Middle frontal gyrus (tissue), 1 donor: ENCODE measurements at regions not wholly inside any gene's neighbourhood (a gene's known extent, or its start where the extent isn't known, plus 50 kb on each side); places are given as distances from the start of the nearest gene placed in this dataset.

Experiments used
- DNase-seq: peaks from one replicate; pipeline ENCODE4 v3.0.0-alpha.2; 2015; ENCODE audit warnings: low spot score; ENCODE audit errors: extremely low spot score

DNA sequence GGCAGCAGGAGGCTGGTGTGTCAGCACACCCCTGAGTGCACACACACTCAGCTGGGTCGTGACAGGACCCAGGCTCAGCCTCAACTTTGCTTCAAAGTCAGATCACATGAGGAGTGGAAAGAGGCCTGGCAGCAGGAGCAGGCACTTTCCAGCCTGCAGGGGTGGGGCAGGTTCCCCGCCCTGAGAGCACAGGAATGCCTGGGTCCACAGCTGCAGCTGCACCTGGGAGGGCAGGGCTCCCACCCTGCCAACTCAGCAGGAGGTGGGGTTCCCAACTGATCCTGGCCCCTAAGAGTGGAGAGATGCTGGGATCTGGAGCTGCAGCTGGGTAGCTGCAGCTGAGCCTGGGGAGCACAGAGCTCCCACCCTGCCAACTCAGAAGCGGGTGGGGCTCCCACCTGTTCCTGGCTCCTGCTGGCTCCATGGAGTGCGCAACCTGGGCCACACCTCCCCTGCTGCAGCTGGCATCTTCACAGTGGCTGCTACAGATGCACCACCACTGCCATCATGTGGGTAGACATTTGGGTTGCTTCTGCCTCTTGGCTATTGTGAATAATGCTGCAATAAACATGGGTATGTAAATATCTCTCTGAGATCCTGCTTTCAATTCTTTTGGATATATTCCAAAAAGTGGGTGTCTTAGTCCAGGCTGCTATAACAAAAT lies 415.4 kb downstream of the TTLL7 start:
- DNase-seq, result no peak

DNA sequence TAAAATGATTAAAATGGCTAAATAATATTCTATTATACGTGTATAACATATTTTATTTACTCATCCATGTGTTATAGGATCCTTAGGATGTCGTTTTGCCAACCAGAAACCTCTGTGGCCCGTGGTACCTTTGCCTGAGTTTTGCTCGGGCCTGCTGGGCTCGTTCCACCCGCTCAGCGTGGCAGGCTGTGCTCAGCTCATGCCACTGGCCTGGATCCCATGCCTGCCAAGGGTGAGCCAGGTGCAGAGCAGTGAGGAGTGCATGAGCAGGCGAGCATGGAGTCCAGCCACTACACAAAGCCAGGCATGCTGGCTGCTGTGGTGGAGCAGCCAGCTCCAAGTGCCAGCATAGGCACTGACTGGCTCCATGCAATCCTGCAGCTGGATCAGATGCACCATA lies 417.2 kb downstream of the TTLL7 start:
- DNase-seq, result no peak

DNA sequence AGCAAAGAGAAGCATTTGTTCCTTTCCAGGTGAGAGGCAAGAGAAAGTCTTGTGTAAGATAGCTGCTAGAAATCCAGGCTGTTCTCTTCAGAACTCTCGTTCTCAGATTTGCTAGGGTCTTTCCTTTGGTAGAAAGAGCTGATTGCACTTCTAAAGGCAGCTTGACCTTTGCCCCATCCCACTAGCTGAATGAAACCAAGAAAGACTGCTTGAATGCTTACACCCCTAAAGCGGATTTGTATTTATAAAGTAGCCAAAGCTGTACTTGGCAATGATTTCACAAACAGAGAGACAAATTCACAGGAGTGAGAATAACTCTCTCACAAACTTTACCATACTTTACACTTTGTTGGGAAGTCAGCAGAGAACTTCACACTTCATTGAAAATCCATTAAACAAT lies 424.1 kb downstream of the TTLL7 start:
- DNase-seq, result no peak

DNA sequence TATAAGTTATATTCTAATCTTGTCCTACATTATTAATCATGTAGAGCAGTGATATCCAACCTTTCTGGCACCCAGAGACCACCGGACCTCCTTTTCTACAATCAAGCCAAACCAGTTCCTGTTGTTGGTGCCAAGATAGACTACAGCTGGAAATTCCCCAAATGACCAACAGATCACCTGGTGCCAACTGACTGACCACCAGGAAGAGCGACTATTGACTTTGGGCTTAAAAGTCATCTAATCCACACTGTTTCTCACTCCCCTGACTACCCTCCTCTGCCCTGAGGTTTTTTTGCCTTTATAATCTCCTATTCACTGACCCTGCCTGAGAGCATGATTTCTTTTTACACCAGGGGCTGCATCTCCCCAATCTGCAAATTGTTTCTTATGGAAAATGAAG lies 425.2 kb downstream of the TTLL7 start:
- no peak for DNase-seq

DNA sequence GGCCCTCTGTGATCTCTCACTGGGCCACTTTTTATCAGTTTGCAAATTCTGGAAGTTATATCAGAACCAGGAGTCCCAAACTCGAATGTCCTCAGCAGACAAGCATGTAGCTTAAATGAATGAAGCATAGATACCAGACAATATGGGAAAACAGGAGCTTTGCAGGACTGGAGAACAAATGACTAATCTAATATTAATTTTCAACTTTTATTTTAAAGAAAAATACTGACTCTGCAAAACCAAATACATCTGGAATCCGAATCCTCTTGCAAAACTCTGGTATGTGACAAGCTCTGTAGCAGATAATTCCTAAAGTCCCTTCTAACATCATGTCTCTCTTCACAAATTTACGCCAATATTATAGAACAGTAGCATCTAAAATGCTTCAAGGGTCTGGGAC lies 427.4 kb downstream of the TTLL7 start:
- no peak for DNase-seq

DNA sequence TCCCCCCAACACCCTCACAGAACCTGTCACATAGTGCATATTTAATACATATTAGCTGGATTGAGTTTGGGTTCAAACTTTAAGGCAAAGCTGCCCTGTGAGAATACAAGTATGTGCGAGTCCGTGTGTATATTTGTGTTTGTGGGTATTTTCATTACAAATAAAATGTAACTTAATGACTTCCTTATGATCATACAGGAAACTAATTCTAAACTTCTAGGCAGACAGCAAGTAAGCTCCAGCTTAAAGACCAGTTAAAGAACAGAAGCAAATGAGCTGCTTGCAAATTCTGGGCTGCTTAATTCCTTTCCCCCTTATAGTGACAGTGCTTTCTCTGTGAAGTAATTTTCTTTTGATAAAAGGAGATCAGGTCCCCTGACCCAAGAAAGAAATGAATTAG lies 437.6 kb downstream of the TTLL7 start:
- DNase-seq, result no peak

DNA sequence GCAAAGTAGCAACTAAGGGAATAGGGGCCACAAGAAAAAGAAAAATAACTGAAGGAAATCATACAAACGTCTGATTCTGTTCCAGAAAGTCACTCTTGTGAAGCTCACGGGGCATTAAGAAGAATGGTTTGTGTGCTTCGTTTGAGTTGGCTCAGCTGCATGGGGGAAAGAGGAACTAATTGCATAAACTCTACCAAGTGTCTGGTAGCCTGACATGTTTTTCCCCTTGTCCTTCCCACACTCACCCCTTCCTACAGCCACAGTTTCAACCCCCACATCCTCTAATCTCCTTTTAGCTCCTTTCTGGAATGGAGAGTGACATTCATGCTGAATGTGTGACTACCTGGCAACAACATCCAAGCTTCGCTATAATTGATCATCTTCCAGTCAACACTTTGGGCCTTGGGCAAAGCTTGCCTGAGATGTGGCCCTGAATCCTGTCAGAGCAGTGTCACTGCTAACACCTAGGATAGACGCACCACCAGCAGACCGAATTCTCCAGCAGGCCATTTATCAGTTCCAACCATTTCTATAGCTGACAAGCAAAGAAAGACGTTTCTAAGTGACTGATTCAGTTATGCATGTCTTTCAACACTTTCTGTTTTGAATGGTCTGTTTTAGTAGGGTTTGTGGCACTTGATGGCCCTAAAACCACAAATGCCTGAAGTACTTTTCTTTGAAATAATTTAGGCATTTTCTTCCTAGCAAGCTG lies 439.6 kb downstream of the TTLL7 start:
- no peak for DNase-seq

DNA sequence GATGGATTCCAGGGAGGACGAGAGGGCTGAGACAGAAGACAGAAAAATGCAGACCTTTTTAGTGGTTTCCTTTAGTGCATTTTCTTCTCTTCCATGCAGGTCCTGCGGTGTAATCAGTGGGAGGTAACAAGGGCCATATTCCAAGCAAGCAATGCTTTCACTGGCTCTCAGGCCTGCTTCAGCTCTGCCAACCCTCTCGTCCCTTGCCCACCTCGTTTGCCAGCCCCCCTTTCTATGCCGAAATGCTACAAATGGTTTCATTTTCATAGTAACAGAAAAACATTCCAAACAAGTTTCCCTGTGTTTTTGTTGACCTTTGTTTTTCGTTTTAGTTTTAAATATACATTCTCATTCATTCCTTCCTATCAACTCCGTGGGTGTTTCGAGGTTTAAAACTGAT lies 443.1 kb downstream of the TTLL7 start:
- DNase-seq, result no peak

DNA sequence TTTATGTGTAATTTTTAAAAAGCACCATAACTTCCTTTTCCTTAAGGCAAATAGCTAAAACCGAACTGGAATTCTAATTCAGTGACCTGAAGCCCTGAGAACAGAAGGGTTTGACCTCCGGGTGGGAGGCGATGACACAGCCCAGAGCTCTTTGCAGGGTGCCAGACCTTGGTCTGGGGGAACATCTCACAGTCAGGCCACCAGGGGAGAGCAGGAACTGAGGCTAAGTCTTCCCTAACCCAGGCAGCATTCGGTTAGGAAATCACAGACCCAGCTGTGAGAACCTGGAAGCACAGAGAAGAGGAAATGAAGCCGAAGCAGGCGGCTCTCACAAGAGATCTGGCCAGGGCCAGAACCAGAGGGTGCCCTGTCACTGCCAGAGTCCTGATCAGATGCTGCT lies 444.8 kb downstream of the TTLL7 start:
- DNase-seq, result no peak

DNA sequence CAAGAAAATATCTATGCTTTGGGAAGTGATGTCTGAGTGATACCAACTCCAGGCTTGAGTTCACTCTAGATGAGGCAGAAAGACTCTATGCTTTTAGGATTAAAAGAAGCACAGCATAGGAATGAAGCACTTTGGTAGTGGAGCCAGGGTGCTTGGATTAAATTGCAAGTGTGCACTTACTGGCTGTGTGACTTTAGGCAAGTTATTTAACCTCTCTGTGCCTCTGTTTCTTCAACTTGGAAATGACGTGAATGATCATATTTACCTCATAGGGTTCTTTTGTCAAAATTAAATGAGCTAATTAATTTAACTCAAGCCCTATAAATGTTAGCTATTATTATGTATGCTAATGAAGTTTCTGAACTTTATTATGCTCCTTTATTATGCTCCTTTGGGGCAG lies 446.1 kb downstream of the TTLL7 start:
- no peak for DNase-seq

DNA sequence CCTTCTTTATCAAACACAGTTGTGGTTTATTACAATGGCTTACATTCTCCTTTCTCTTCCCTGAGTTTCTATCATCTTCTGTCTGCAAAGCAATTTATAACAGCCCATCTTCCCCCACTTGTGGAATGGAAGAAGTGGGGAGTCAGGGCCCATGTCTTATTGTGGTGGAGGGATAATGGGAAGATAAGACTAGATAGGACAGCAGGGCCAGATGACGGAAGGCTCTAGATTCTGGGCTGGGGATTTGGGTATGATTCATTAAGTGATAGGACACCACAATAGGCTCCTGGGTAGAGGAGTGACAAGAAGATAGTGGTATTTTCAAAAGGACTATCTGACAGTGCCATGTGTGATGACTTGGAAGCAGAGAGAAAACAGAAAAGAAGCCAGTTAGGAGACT lies 450.6 kb downstream of the TTLL7 start:
- no peak for DNase-seq

DNA sequence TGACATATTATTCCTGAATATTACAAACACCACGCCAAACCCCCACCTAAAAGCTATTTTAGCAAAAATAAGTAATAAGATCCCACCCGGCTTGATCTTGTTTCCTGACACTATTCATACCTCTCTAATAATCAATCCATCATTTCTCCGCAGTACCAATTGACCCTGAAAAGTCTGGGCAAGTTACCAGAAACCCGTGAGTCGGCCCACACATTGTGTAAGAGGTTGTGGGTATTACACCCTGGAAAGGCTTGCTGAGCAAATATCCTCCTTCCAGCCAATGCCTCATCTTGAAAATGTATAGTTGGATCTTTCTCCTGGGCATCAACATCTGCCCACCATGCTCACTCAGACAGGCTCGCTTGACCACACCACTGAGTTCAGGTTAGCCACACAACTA lies 451.0 kb downstream of the TTLL7 start:
- no peak for DNase-seq

DNA sequence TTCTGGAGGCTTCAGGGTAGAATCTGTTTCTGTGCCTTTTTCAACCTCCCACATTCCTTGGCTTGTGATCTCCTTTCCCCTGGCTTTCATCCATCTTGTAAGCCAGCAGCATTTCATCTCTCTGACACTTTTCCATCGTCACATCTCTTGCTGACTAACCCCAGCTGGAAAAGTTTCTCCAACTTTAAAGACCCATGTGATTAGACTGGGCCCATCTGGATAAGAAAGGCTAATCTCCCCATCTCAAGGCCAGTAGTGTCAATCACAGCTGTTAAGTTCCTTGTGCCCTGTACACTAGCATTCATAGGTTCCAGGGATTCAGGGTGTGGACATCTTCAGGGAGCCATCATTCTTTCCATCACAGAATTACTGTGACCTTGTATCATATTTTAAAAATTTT lies 452.1 kb downstream of the TTLL7 start:
- DNase-seq, result no peak

DNA sequence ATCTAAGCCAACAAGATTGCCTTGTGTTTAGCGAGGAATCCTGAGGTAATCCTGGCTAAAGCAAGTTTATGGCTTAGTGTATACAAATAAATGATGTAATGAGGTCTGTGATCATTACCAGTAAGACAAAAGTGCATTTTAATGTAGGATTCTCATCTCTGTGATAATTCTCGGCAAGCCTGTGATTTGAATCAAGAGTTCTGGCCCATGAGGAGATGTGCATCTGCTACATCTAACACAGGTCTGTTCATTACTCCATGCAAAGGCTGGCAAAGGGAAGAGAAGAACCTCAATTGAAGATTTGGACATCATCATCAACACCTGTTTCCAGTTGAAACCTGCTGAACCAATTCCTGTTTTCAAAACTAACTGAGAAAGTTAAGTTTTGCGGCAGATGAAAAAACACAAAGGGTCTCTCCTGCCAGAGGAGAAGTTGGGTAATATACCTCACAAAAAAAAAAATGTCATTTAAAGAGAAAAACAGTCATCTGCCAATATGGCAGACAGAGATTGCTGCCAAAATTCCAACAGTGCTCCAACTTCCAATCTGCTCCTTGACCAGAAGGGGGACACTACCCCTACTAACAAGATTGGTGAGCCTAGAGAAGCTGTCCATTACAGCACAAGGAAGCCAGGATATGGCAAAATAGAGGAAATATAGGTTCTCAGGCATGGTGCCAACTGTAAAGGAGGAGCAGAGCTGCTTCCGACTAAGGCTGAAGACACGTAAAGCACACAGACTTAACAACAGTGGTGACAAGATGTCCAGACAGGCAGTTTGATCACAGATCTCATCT lies 453.7 kb downstream of the TTLL7 start:
- DNase-seq, result no peak

DNA sequence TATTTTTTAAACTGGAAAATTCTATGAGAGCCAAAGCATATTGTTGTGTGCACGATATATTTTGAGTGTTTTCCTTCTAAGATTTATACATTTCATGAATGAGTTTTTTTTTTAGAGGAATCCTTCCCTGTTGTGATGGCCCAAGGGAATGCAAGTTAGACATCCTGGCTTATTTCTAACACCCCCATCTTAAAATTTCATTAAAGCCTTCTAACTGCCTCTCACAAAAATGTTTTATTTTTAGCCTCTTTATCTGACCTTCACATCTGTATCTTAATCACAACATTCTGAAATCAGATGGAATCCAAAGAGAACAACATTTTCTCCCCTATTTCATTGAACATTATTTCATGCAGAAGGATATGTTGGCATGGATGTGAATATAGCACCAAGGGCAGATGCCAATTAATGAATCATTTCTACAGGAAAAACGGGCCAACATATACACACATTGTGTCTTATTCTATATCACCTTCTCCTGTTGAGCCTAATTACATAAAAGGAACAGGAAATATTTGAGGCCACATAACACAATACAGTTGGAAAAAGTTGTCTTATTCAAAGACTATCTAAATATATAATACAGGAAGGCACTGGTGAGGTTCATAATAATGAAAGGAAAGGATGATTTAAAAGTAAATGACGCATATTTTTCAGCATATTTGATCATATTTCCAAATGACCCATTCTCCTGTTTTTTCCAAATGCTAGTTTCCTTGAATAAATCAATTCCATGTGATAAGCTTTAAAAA lies 455.5 kb downstream of the TTLL7 start:
- DNase-seq, result no peak

DNA sequence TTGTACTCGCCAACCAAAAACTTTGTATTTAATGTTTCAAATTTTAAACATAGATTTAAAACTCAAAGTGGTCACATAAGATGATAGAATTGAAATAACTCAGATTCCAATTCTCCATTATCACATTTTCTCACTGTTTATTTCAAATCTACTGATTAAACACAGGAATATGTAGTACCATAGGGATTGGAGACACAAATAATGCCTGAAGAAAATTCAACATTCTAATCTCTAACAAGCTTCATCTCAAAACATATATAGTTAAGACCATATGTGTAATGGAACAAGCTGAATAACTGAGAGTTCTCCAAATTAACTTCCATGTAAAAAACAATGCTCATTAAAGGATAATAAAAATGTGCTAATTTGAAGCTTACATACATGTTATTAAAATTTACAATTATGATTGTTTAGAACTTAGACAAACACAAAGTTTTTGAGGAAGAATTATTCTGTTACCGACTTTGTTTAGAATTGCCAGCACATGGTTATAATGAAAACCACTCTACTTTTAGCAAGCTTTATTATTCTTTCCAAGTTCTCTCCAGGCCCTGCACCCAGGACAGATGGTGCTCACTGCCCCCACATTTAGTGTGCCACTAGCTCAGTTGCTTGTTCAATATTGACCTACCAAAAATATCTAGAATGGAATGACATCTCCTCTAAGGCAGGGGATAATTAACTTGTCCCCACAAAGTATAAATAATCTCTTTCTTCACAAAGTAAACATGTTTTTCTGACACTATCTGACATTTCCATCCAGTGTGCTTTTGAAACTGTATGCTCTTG lies 467.2 kb downstream of the TTLL7 start:
- DNase-seq, result no peak

DNA sequence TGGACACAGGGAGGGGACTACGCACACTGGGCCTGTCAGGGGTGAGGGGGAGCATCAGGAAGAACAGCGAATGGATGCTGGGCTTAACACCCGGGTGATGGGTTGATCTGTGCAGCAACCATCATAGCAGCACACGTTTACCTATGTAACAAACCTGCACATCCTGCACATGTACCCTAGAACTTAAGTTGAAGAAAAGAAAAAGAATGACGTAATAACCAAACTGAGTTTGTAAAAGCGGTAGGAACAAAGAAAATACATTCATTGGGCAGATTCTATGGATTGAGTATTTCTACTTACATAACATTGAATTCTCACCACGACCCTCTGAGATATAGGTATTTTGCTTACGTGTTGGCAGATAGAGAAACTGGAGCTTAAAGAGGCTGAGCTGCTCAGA lies 468.4 kb downstream of the TTLL7 start:
- no peak for DNase-seq

DNA sequence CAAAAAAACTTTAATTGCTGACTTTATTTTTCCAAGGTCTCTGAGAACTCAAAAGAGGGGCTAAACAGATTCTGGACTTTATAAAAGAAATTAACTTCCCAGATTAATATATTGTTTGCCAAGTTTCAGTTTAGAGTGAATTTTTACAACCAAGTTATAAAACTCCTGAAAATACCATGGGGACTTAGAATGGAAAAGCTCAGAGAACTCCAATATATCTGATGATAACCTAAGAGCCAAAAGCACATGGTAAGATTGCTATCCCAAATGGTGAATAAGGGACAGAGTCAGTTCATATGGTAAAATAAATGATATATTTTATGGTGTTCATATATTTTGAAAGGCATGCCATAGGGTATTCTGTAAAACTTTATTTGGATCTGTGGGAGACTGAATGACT lies 470.9 kb downstream of the TTLL7 start:
- DNase-seq, result no peak

DNA sequence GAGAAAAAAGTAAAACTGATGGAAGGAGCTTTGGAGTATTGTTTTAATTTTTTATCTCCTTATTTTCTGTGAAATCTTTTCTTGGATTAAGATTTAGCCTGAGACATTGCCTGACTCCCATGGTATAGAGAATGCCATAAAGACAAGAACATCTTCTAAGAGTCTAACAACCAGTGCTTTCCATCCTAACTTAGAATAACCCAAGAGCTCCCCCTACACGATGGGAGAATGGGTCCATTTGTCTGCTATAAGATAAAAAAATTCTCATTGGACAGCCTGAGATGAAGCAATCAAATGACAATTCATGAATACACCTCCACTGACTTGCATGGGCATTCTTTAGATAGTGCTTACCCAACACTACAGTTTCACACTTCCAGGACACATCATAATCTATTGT lies 478.1 kb downstream of the TTLL7 start:
- no peak for DNase-seq

DNA sequence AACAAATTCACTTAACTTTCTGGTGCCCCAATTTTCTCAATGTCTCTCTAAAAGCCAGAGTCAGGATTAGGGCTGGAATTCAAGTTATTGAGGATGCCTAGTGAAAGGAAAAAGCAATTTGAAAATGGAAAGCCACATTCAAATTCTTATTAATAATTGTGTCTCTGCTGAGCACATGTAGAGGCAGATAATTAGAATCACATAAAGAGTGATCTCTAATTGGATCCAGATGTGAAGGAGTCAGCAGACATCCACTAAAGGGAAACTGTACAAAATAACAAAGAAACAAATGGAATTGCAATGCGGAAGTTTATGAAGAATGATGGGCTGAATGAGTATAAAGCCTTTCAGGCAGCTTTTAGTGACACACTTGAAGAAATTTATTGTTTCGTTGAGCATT lies 482.6 kb downstream of the TTLL7 start:
- no peak for DNase-seq

DNA sequence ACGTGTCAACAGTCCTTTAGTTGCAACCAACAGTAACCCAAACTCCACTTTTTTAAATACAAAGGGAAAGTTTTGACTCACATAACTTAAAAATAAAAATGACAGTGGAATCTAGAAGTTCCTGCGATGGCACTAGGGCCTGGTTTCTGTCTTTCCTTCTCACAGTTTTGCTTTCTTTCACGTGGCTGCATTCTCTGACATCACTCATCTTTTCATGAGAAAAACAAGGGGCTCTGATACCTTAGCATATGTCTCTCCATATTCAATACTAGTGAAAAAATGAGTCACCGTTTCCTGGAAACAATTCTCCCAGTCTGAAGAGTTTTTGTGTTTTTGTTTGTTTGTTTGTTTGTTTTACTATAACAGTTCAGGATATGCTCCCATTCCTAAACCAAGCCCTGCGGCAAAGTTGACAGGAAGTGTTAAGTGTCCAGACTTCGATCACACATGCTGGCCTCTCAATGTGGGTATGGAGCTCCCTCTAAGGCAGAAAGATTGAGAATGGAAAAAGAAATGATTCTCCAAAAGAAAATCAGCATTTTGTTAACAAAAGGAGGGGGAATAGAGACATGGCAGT lies 483.3 kb downstream of the TTLL7 start:
- no peak for DNase-seq
